ENCODE measurements at regions not wholly inside any gene's neighbourhood (a gene's known extent, or its start where the extent isn't known, plus 50 kb on each side); places are given as distances from the start of the nearest gene placed in this dataset.

DNA sequence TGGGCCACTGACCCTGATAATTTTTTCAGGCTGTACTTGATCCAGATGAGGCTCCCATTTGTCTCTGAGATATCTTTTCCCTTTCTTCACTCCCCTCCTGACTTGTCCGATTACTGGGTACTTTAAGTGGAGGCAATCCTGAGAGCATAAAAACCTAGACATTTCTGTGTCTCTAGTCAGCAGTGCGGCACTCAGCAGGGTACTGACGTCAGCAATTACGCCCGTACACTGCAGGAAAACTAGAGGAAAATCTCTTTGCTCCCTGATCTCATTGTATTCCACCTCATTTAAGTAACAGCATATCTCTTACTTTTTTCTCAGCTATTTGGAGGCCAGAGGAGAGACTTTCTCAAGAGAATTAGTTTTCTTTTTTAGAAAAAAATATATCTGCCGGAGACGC, 315.5 kb upstream of the OR4E1 start:
- TF ChIP-seq, protein P1, sequence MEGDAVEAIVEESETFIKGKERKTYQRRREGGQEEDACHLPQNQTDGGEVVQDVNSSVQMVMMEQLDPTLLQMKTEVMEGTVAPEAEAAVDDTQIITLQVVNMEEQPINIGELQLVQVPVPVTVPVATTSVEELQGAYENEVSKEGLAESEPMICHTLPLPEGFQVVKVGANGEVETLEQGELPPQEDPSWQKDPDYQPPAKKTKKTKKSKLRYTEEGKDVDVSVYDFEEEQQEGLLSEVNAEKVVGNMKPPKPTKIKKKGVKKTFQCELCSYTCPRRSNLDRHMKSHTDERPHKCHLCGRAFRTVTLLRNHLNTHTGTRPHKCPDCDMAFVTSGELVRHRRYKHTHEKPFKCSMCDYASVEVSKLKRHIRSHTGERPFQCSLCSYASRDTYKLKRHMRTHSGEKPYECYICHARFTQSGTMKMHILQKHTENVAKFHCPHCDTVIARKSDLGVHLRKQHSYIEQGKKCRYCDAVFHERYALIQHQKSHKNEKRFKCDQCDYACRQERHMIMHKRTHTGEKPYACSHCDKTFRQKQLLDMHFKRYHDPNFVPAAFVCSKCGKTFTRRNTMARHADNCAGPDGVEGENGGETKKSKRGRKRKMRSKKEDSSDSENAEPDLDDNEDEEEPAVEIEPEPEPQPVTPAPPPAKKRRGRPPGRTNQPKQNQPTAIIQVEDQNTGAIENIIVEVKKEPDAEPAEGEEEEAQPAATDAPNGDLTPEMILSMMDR (IDR thresholded peaks at IDR 0.05), result no peak
- TF ChIP-seq POLR2A (IDR thresholded peaks at IDR 0.05), result no peak
